HepG2 (cell line): ENCODE measurements at regions not wholly inside any gene's neighbourhood (a gene's known extent, or its start where the extent isn't known, plus 50 kb on each side); places are given as distances from the start of the nearest gene placed in this dataset.
"Not testable (repeated sequence)": the region's sequence is repeated elsewhere in the genome, so short reads cannot be mapped to it uniquely, and the experiment has no call there.

Source experiments
- ATAC-seq: fragments of 200-7000 bp; cut with Tn5 transposase; 3 replicates; pipeline ENCODE4 v1.9.1; 2020; ENCODE audit warnings: mild to moderate bottlenecking, moderate library complexity
- BruUV-seq: library from RNA; stranded (reverse); fragments of 400-500 nt; replicated peaks from 2 replicates; lab custom pipeline; 2021; lab: Mats Ljungman, UMichigan
- CTCF ChIA-PET: fragments of 300-600 bp; formaldehyde crosslinking; extraction: SDS; loops from one replicate; lab custom pipeline; 2021; ENCODE audit warnings: low total read pairs, inconsistent platforms, low intra/inter-chr PET ratio; lab: Yijun Ruan, JAX
- POLR2A ChIA-PET: fragments of 350-600 bp; sonication (Branson Sonifier 250); formaldehyde crosslinking; loops from one replicate; lab custom pipeline; 2020; ENCODE audit warnings: antibody characterized with exemption, inconsistent platforms; lab: Yijun Ruan, JAX
- DNase-seq: peaks from one replicate; pipeline ENCODE4 v3.0.0-alpha.2; 2015; ENCODE audit warnings: low spot score
- FAIRE-seq: peaks from 3 replicates; lab custom pipeline; 2011; peaks lifted over from hg19 to GRCh38; lab: Jason Lieb, UNC
- H2AFZ ChIP-seq: one replicate; pipeline ENCODE4 v1.6.1; 2011; ENCODE audit warnings: low read length, inconsistent platforms
- H3K27ac ChIP-seq: fragments of 300-600 bp; 3 replicates; pipeline ENCODE4 v1.8.0; 2011; ENCODE audit warnings: mixed run types, mild to moderate bottlenecking, mixed read lengths, low read length, inconsistent platforms; ENCODE audit not compliant: insufficient read depth; ENCODE audit errors: extremely low read length
- H3K27me3 ChIP-seq, 2 experiments: fragments of 200-600 bp in 1 of 2; 2 replicates in 1 of 2; 3 replicates in 1 of 2; pipeline versions ENCODE4 v1.6.0 to v1.8.0; 2011; ENCODE audit warnings: low read length in 2 of 2, mild to moderate bottlenecking in 2 of 2, moderate library complexity in 2 of 2, inconsistent platforms in 1 of 2; ENCODE audit not compliant: insufficient read depth in 2 of 2, control insufficient read depth in 1 of 2
- H3K36me3 ChIP-seq, 2 experiments: fragments of 200-600 bp in 1 of 2; replicated peaks in 1 of 2; 2 replicates in 1 of 2; 3 replicates in 1 of 2; pipeline versions ENCODE4 v1.5.1 to v1.8.0; 2011; ENCODE audit warnings: low read length in 2 of 2, inconsistent platforms in 1 of 2; ENCODE audit not compliant: insufficient read depth in 2 of 2, control insufficient read depth in 1 of 2
- H3K4me1 ChIP-seq: 2 replicates; pipeline ENCODE4 v1.5.1; 2012; ENCODE audit warnings: low read length, inconsistent platforms; ENCODE audit not compliant: insufficient read depth
- H3K4me2 ChIP-seq: 2 replicates; pipeline ENCODE4 v1.6.0; 2011; ENCODE audit warnings: low read depth, low read length, inconsistent platforms
- H3K4me3 ChIP-seq, 3 experiments: fragments of 200-600 bp in 1 of 3; sonication (generic), shearing (Covaris generic) in 1 of 3; replicated peaks in 1 of 3; 2 replicates each; pipeline ENCODE4 v1.5.1; 2011 to 2016; ENCODE audit warnings: low read length in 3 of 3, inconsistent platforms in 2 of 3, low read depth in 2 of 3, mild to moderate bottlenecking in 2 of 3, control low read depth in 1 of 3, mixed read lengths in 1 of 3; ENCODE audit not compliant: insufficient read depth in 1 of 3
- H3K79me2 ChIP-seq: one replicate; pipeline ENCODE4 v1.6.1; 2011; ENCODE audit warnings: low read length, inconsistent platforms; ENCODE audit not compliant: insufficient read depth
- H3K9ac ChIP-seq: 2 replicates; pipeline ENCODE4 v1.6.0; 2011; ENCODE audit warnings: mild to moderate bottlenecking, low read depth, low read length, inconsistent platforms; ENCODE audit not compliant: insufficient read depth
- H3K9me3 ChIP-seq: 2 replicates; pipeline ENCODE4 v1.5.1; 2012; ENCODE audit warnings: mild to moderate bottlenecking, low read length
- H4K20me1 ChIP-seq: 2 replicates; pipeline ENCODE4 v1.6.0; 2011; ENCODE audit warnings: inconsistent platforms, mild to moderate bottlenecking, low read length, moderate library complexity; ENCODE audit not compliant: insufficient read depth
- WGBS: methylation state at CpG from one replicate; pipeline ENCODE4 v1.1.6; 2017; ENCODE audit warnings: low lambda C conversion rate; 5-methylcytosine and 5-hydroxymethylcytosine counted together
- in situ Hi-C: cut with HindIII; loops from 2 replicates; pipeline ENCODE4 v1.10.0; 2017; ENCODE audit warnings: low pct_unique_long_range_greater_than_20kb; ENCODE audit not compliant: extremely low pct_ligation_motif_present
- intact Hi-C: fragments of 100-400 bp; cut with micrococcal nuclease; formaldehyde crosslinking; loops from one replicate; pipeline ENCODE4 v1.10.0; 2022; ENCODE audit not compliant: unreplicated experiment

- CTCF ChIA-PET, intact Hi-C loops, POLR2A ChIA-PET, H3K4me2 ChIP-seq, BruUV-seq, H3K9ac ChIP-seq, in situ Hi-C loops, H3K27me3 ChIP-seq, H3K36me3 ChIP-seq, DNase-seq, H3K27ac ChIP-seq, H4K20me1 ChIP-seq, H3K9me3 ChIP-seq, FAIRE-seq, H3K4me1 ChIP-seq, H2AFZ ChIP-seq, H3K4me3 ChIP-seq, ATAC-seq, H3K79me2 ChIP-seq: not testable (repeated sequence)
- WGBS: 10% methylated on average over 1 of the region's 1 CpG
Measured at GRCh38 chr7:29701540-29701939, 104.8 kb upstream of the WIPF3 start.

- H4K20me1 ChIP-seq, BruUV-seq, H3K4me3 ChIP-seq, H3K4me1 ChIP-seq, H3K27ac ChIP-seq, POLR2A ChIA-PET, H3K9me3 ChIP-seq, H2AFZ ChIP-seq, H3K9ac ChIP-seq, in situ Hi-C loops, intact Hi-C loops, H3K79me2 ChIP-seq, H3K36me3 ChIP-seq, H3K27me3 ChIP-seq, ATAC-seq, DNase-seq, H3K4me2 ChIP-seq, CTCF ChIA-PET, FAIRE-seq: not testable (repeated sequence)
- WGBS: 24% methylated on average over 4 of the region's 4 CpGs
Measured at GRCh38 chr7:29703830-29704229, 102.5 kb upstream of the WIPF3 start.

DNA sequence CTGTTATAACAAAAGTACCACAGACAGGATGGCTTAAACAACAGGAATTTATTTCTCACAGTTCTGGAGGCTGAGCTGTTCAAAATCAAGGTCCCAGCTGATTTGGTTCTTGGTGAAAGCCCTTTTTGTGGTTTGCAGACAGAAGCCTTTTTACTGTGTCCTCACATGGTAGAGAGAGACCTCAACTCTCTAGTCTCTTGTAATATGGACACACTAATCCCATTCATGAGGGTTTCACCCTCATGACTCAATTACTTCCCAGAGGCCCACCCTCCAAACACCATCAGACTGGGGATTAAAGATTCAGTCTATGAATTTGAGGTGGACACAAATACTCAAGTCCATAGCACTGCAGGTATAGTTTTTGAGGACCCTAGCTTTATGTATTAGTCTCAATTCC lies 97.3 kb upstream of the WIPF3 start:
- in situ Hi-C loops, FAIRE-seq, H3K36me3 ChIP-seq, H3K9me3 ChIP-seq, DNase-seq, H3K79me2 ChIP-seq, H4K20me1 ChIP-seq, H3K9ac ChIP-seq, H3K4me3 ChIP-seq, ATAC-seq, H3K4me2 ChIP-seq, BruUV-seq, POLR2A ChIA-PET, H3K27ac ChIP-seq, H3K4me1 ChIP-seq, H2AFZ ChIP-seq, H3K27me3 ChIP-seq, CTCF ChIA-PET, intact Hi-C loops: not testable (repeated sequence)
